Tibial nerve (tissue), 4 donors: ENCODE measurements at regions not wholly inside any gene's neighbourhood (a gene's known extent, or its start where the extent isn't known, plus 50 kb on each side); places are given as distances from the start of the nearest gene placed in this dataset.

Experiments used
- DNase-seq, 2 donors: peaks; one replicate each; pipeline ENCODE4 v3.0.0-alpha.2; 2019; ENCODE audit warnings: low spot score in 2 of 2
- H3K27ac ChIP-seq, 4 donors: fragments of 200-600 bp; sonication (generic) in 3 of 4; one replicate each; pipeline ENCODE4 v1.5.1; 2017 to 2019; ENCODE audit warnings: mild to moderate bottlenecking in 1 of 4
- H3K27me3 ChIP-seq, 2 donors: fragments of 200-600 bp; sonication (generic) in 1 of 2; one replicate each; pipeline versions ENCODE4 v1.5.1 to v1.6.0; 2017 to 2019
- H3K36me3 ChIP-seq, 3 donors: fragments of 200-600 bp; sonication (generic); one replicate each; pipeline ENCODE4 v1.5.1; 2018 to 2019
- H3K4me1 ChIP-seq, 4 donors: fragments of 200-600 bp; sonication (generic) in 3 of 4; one replicate each; pipeline ENCODE4 v1.5.1; 2017 to 2019
- H3K4me3 ChIP-seq, 4 donors: fragments of 200-600 bp; sonication (generic) in 3 of 4; one replicate each; pipeline ENCODE4 v1.5.1; 2017 to 2019; ENCODE audit warnings: mild to moderate bottlenecking in 1 of 4, moderate library complexity in 1 of 4
- H3K9me3 ChIP-seq, 4 donors: fragments of 200-600 bp; sonication (generic) in 3 of 4; one replicate each; pipeline ENCODE4 v1.5.1; 2017 to 2019
- EP300 ChIP-seq, 2 donors: sonication (generic); formaldehyde crosslinking; IDR thresholded peaks; one replicate each; pipeline ENCODE4 v1.6.1; 2017; ENCODE audit warnings: antibody characterized with exemption in 2 of 2, mild to moderate bottlenecking in 1 of 2
- POLR2A ChIP-seq, 2 donors: fragments of 450-650 bp; IDR thresholded peaks; one replicate each; pipeline ENCODE4 v1.6.1; 2017; ENCODE audit warnings: antibody characterized with exemption in 2 of 2, mild to moderate bottlenecking in 2 of 2, moderate library complexity in 2 of 2
- WGBS, 2 donors: methylation state at CpG; one replicate each; pipeline ENCODE4 v1.1.5; 2018; 5-methylcytosine and 5-hydroxymethylcytosine counted together
- TF ChIP-seq, protein P1 (sequence below), 5 experiments: fragments of 200-600 bp in 3 of 5; fragments of 450-650 bp in 2 of 5; sonication (generic) in 3 of 5; IDR thresholded peaks; one replicate each; pipeline ENCODE4 v1.5.1; 2016 to 2019; ENCODE audit warnings: antibody characterized with exemption in 5 of 5, mild to moderate bottlenecking in 3 of 5, moderate library complexity in 2 of 5

DNA sequence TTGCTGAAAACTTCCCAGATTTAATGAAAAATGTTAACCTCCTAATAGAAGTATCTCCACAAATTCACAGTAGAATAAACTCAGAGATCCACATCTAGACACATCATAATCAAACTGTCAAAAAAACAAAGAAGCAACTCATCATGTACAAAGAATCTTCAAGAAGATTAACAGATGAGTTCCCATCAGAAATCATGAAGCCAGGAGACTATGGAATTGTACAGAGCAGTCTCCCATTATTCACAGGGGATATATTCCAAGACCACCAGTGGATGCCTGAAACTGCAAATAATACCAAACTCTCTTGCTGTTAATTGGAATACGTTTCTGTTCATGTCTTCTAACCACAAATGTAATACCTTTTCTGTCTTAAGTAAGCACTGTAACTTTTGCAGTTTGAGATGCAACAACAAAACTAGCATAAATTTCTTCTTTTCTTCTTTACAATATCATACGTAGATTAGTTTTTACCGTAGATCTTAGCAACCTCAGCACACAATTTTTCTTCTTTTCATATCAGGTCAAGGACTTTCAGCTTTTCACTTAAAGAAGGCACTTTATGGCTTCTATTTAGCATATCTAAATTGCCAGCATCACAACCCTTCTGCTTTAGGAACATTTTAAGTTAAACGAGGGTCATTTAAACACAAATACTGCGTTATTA, 70.3 kb upstream of the MIR17HG start:
- 82 to 89% methylated on average over 5 of the region's 5 CpGs for WGBS, 2 donors
- DNase-seq, result no peak

DNA sequence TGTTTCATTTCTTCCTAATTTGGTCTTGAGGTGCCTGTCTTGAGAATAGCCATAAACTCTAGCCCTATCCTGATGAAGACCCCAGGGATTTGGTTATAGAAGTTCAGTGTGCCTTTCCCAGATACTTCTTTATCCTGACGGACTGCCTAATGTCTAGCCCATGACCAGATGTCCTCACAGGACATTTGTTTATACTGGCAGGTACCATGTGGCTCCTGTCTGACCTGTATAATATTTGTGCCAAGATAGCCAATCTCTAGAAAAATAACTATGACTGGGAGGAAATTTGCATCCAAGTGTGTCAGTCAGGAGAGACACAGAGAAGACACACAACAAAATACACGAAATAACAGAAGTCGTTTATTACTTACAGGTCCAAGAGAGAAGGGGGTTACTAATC, 69.2 kb upstream of the MIR17HG start:
- Histone ChIP-seq H3K27ac (no peak overlapping the region), H3K4me1 (no peaks in the 10 kb centered on the region), H3K27me3 (no peaks in the 10 kb centered on the region), H3K9me3 (peaks cover 0 to 7% (median 0%) of the 10 kb centered on the region in 4 donors), H3K4me3 (no peak overlapping the region), H3K36me3 (no peaks in the 10 kb centered on the region)
- TF ChIP-seq POLR2A (IDR thresholded peaks at IDR 0.05) (no peak), EP300 (IDR thresholded peaks at IDR 0.05) (no peak)
- TF ChIP-seq, protein P1, sequence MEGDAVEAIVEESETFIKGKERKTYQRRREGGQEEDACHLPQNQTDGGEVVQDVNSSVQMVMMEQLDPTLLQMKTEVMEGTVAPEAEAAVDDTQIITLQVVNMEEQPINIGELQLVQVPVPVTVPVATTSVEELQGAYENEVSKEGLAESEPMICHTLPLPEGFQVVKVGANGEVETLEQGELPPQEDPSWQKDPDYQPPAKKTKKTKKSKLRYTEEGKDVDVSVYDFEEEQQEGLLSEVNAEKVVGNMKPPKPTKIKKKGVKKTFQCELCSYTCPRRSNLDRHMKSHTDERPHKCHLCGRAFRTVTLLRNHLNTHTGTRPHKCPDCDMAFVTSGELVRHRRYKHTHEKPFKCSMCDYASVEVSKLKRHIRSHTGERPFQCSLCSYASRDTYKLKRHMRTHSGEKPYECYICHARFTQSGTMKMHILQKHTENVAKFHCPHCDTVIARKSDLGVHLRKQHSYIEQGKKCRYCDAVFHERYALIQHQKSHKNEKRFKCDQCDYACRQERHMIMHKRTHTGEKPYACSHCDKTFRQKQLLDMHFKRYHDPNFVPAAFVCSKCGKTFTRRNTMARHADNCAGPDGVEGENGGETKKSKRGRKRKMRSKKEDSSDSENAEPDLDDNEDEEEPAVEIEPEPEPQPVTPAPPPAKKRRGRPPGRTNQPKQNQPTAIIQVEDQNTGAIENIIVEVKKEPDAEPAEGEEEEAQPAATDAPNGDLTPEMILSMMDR (IDR thresholded peaks at IDR 0.05), result no peak
- WGBS, 2 donors, result 66 to 86% methylated on average over 3 of the region's 3 CpGs
- DNase-seq, result no peak

More for the DNA sequence above, 70.3 kb upstream of the MIR17HG start:
- Histone ChIP-seq H3K36me3 (no peaks in the 10 kb centered on the region), H3K4me3 (no peak overlapping the region), H3K9me3 (peaks cover 0 to 7% (median 0%) of the 10 kb centered on the region in 4 donors), H3K27me3 (no peaks in the 10 kb centered on the region), H3K27ac (no peak overlapping the region), H3K4me1 (no peaks in the 10 kb centered on the region)
- TF ChIP-seq POLR2A (IDR thresholded peaks at IDR 0.05) (no peak), EP300 (IDR thresholded peaks at IDR 0.05) (no peak)
- TF ChIP-seq, protein P1 (IDR thresholded peaks at IDR 0.05), result no peak

DNA sequence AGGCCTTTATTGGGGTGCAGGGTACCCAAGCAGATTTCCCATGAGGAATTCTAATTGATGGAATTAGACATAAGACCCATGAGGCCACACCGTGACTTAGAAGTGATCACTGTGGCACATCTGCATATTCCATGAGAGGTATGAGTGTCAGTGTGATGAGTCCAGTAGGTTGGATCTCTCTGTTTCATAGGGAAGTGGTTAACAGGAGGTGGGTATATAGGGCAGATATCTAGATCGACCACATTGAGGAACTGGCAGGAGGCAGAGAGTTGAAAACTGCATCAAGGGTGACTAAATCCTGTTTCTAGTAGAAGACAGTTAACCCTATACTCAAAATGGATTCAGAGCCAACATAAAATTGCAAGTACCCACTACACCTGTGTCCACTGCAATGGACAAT, 68.6 kb upstream of the MIR17HG start:
- Histone ChIP-seq H3K4me1 (no peaks in the 10 kb centered on the region), H3K27me3 (no peaks in the 10 kb centered on the region), H3K9me3 (peaks cover 0 to 7% (median 0%) of the 10 kb centered on the region in 4 donors), H3K36me3 (no peaks in the 10 kb centered on the region), H3K27ac (no peak overlapping the region), H3K4me3 (no peak overlapping the region)
- 77 to 80% methylated on average over 2 of the region's 2 CpGs for WGBS, 2 donors
- TF ChIP-seq POLR2A (IDR thresholded peaks at IDR 0.05) (no peak), EP300 (IDR thresholded peaks at IDR 0.05) (no peak)
- TF ChIP-seq, protein P1 (IDR thresholded peaks at IDR 0.05), result no peak
- DNase-seq, result no peak

DNA sequence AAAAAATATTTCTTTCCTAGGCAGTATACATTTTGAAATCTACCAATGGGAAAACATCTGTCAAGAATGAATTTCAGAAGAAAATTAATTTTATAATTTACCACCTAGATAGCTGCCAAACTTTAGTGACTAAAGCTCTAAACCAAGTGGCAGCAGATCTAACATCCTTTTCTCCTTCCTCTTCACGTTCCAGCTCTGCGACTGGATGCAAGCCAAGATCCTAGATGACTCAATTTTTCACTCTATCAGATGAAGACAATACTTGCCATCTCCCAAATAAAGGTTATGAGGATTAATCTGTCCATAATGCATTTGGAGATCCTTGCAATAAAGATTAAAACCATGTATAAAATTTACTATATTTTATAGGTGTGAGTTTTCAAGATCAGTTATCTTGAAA, 66.7 kb upstream of the MIR17HG start:
- no peak overlapping the region for H3K27ac ChIP-seq
- no peaks in the 10 kb centered on the region for H3K27me3 ChIP-seq
- H3K36me3 ChIP-seq, result no peaks in the 10 kb centered on the region
- H3K4me1 ChIP-seq, result no peaks in the 10 kb centered on the region
- H3K4me3 ChIP-seq, result no peak overlapping the region
- H3K9me3 ChIP-seq, result peaks cover 0 to 7% (median 0%) of the 10 kb centered on the region in 4 donors
- no peak for DNase-seq
- TF ChIP-seq POLR2A (IDR thresholded peaks at IDR 0.05) (no peak), EP300 (IDR thresholded peaks at IDR 0.05) (no peak)
- TF ChIP-seq, protein P1 (IDR thresholded peaks at IDR 0.05), result no peak
- WGBS, 2 donors, result 40 to 46% methylated on average over 2 of the region's 2 CpGs

DNA sequence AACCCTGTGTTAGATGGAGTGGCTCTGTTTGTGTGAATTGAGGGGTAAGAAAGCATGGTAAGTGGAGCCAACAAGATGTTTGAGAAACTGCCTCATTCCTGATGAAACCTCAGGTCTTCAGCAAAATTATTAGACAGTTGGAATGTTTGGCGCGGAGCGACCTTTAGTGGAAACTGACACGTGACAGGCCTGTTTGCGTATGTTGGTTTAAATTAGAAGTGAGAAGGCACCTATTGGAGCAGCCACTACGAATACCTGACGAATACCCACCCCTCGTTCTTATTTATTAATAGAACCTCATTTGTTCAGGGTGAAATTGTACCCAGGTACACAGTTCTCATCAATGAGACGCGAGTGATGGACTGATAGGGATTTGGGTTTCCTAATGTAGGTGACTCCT, 63.2 kb upstream of the MIR17HG start:
- DNase-seq, result no peak
- Histone ChIP-seq H3K4me3 (no peak overlapping the region), H3K9me3 (peaks cover 0 to 3% (median 0%) of the 10 kb centered on the region in 4 donors), H3K36me3 (no peaks in the 10 kb centered on the region), H3K4me1 (no peaks in the 10 kb centered on the region), H3K27ac (no peak overlapping the region), H3K27me3 (no peaks in the 10 kb centered on the region)
- WGBS, 2 donors, result 90 to 97% methylated on average over 10 of the region's 10 CpGs
- TF ChIP-seq EP300 (IDR thresholded peaks at IDR 0.05) (no peak), POLR2A (IDR thresholded peaks at IDR 0.05) (no peak)
- TF ChIP-seq, protein P1 (IDR thresholded peaks at IDR 0.05), result no peak
